Fibroblast of villous mesenchyme (primary cell): ENCODE measurements at regions not wholly inside any gene's neighbourhood (a gene's known extent, or its start where the extent isn't known, plus 50 kb on each side); places are given as distances from the start of the nearest gene placed in this dataset.

Source experiments
- DNase-seq: peaks from one replicate; pipeline ENCODE4 v3.0.0-alpha.2; 2010; ENCODE audit warnings: low read depth
- H3K4me3 ChIP-seq: 2 replicates; pipeline ENCODE4 v1.5.1; 2011; ENCODE audit warnings: low read depth, mild to moderate bottlenecking, low read length
- TF ChIP-seq, protein P1 (sequence below): IDR thresholded peaks from 2 replicates; pipeline ENCODE4 v1.5.1; 2012; ENCODE audit warnings: low read depth, mild to moderate bottlenecking, low read length; ENCODE audit not compliant: insufficient read depth

DNA sequence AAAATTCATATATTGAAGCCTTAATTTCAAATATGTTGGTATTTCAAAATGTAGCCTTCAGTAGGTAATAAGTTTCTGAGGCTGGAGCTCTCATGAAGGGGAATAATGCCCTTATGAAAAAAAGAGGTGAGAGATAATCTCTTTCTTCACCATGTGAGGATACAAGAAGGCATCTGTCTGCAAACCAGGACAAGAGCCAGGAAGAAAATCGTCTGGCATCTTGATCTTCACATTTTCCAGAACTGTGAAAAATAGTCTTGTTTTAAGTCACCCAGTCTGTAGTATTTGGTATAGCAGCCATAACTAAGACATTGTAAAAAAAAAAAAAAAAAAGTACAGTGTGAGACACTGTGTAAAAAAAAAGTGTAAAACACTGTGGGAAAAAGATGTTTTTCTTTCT is 768.9 kb downstream of the TAF11L14 start:
- TF ChIP-seq, protein P1, sequence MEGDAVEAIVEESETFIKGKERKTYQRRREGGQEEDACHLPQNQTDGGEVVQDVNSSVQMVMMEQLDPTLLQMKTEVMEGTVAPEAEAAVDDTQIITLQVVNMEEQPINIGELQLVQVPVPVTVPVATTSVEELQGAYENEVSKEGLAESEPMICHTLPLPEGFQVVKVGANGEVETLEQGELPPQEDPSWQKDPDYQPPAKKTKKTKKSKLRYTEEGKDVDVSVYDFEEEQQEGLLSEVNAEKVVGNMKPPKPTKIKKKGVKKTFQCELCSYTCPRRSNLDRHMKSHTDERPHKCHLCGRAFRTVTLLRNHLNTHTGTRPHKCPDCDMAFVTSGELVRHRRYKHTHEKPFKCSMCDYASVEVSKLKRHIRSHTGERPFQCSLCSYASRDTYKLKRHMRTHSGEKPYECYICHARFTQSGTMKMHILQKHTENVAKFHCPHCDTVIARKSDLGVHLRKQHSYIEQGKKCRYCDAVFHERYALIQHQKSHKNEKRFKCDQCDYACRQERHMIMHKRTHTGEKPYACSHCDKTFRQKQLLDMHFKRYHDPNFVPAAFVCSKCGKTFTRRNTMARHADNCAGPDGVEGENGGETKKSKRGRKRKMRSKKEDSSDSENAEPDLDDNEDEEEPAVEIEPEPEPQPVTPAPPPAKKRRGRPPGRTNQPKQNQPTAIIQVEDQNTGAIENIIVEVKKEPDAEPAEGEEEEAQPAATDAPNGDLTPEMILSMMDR = no peak
- DNase-seq = no peak
- no peak overlapping the region for H3K4me3 ChIP-seq

DNA sequence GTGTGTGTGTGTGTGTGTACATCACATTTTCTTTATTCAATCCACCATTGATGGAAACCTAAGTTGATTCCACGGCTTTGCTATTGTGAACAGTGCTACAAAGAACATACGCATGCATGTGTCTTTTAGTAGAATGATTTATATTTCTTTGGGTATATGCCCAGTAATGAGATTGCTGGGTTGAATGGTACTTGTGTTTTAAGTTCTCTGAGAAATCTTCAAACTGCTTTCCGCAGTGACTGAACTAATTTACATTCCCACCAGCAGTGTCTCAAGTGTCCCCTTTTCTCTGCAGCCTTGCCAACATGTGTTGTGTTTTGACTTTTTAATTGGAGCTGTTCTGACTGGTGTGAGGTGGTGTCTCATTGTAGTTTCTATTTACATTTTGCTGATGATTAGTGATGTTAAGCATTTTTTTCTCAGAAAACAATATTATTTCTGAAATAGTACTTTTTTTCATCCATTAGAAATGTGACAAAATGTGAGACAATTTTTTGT is 769.7 kb downstream of the TAF11L14 start:
- DNase-seq = no peak
- H3K4me3 ChIP-seq = no peak overlapping the region
- TF ChIP-seq, protein P1 = no peak

DNA sequence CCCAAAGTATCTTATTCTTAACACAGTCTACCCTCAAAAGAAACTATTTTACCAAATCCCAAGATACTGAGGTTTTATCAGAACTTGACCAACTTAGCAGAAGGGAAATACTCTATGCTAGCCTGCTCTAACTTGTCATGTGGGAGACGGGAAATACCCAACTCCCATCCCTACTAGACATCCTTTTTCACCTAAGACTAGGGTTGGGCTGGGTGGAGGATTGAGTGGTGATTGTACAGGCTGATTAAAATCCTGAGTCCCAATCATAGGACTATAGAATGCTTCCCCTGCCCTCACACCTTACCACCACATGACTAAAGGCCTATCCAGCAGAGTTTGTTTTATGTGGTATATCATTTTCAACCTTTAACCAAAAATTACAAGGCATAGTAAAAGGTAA is 786.5 kb downstream of the TAF11L14 start:
- H3K4me3 ChIP-seq = no peak overlapping the region

DNA sequence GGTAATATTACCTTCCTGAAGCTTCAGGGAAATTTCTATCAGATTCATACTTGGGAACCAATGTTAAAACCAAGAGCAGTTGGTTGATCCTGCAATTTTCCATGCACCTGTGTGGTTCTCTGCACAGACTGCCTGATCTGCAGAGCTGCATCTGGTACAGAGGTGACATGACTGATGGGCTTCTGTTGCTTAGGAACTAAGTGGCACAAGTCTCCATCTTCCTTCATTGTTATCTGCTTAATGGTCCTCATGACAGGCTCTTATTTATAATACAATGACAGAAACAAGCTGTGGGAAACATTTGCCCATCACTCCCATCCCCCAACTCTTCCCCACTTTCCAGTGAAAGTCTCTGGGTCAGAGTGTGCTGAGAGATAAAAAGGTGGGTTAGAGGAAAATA is 799.1 kb downstream of the TAF11L14 start:
- DNase-seq = no peak
- no peak overlapping the region for H3K4me3 ChIP-seq
- TF ChIP-seq, protein P1 = no peak

More for the DNA sequence above, 786.5 kb downstream of the TAF11L14 start:
- TF ChIP-seq, protein P1 = no peak
- no peak for DNase-seq

DNA sequence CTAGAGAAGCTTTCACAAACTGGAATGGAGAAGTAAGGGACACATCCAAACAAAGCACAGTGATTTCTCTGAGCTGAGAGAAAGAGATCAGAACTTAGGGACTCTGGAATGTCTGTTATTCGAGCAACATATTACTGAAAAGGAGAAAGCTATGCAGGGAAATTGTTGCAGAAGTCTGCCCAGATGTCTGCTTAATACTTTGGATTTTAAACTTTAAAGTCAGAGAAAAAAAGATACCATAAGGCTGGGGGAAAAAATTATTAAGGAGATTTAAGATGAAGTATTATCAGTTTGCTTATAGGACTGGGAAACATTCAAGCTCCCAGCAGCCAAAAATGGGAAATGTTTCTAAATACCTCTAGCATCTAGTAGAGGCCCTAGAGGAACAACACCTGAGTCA is 803.9 kb downstream of the TAF11L14 start:
- TF ChIP-seq, protein P1 = no peak
- no peak overlapping the region for H3K4me3 ChIP-seq
- no peak for DNase-seq

DNA sequence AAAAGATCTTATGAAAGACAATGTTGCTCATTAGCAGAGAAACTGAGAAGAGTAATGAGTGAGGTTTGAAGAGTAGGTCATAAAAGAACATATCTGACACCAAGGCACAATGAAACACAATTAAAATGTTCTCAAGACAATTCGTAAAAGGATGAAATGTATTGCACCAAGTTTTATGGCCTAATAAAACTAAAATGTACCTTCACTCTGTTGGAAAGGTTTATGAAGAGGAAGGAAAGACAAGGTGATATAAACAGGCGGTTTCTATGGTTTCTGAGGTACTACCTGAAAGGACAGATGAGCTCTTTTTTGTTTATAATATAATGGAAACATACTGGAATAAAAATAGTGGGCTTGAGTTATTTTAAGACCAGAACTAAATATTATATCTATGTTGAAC is 821.3 kb downstream of the TAF11L14 start:
- DNase-seq = no peak
- H3K4me3 ChIP-seq = no peak overlapping the region
- TF ChIP-seq, protein P1 = no peak

DNA sequence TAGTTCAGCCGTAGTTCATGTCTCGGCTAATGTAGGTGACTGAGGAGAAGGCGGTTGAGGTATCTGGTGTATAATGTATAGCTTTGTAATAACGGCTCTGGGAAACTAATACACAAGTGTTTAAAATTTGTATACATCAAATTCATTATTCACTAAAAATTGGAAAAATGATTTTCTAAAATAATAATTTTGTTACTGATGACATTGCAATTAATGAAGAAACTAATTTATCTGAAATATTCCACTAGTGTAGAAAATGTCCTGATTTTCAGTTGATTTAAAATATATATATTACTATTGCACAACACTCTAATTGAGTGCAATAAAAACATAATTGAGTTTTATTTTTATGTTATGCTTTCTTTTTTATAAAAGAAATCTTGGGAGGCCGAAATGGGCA is 823.0 kb downstream of the TAF11L14 start:
- H3K4me3 ChIP-seq = no peak overlapping the region
- DNase-seq = no peak
- TF ChIP-seq, protein P1 = no peak
